HuH-7.5 (cell line): ENCODE measurements at regions not wholly inside any gene's neighbourhood (a gene's known extent, or its start where the extent isn't known, plus 50 kb on each side); places are given as distances from the start of the nearest gene placed in this dataset.

Source experiments
- DNase-seq: peaks from one replicate; pipeline ENCODE4 v3.0.0; 2011; ENCODE audit warnings: low spot score

GRCh38 chr4:178412455-178412854 is 970.2 kb upstream of the AGA start:
- DNase-seq = no peak

DNA sequence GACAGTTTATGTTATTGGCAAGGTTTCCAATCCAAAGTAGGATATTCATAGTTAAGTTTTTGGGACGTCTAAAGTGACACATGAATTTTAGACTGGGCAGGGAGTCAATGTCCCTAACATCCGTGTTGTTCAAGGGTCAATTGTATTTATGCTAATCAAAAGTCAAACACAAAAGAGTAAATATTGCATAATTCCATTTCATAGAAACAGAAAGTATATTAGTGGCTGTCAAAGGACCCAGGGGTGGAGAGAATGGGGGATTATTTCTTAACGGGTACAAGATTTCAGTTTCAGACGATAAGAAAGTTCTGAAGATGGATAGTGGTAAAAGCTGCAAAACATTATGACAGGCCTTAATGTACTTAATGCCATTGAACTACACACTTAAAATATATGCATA is 971.8 kb upstream of the AGA start:
- no peak for DNase-seq

DNA sequence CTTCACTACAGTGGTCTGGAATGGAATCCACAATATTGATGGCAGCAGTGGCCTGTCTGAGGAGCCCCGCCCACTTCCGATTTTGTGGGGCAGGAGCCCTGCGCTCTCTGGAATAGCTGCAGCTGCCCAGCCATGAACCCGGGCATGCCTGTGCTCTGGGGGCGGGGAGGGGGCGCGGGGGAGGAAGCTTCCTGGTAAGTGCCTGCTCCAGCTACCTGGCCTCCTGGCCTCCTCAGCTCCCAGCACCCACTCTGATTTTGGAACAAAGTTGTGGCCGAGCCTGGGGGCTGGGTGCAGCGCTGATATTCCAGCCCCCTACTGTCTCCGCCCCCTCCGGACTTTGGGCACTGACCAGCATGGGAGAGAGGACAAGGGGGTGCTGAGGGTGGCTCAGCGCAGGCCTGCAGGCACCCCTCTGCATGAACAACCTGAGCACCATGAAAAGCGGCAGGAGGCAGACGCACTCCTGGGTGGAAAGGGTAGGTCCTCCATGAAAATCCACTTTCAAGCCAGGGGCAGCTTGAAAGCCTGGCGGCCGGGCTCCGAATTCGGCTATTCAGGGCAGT is 972.7 kb upstream of the AGA start:
- DNase-seq = no peak

DNA sequence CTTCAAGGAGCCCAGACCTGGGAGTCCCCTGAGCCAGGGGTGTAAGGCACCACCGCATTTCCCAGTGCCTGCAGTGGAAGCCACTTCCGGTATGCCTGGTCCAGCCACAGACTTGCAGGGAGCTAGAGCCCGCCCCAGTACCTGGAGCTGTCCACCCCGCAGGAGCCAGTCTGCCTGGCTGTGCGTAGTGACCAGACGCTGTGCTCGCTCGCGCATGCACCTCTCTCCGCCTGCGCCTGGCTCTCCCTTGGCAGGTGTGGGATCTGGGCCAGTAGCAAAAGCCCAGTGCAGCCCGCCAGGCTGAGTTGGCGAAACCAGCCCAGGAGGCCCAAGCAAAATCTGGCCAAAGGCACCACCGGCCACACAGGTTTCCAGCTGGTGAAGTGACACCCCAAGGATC is 973.7 kb upstream of the AGA start:
- DNase-seq = no peak

DNA sequence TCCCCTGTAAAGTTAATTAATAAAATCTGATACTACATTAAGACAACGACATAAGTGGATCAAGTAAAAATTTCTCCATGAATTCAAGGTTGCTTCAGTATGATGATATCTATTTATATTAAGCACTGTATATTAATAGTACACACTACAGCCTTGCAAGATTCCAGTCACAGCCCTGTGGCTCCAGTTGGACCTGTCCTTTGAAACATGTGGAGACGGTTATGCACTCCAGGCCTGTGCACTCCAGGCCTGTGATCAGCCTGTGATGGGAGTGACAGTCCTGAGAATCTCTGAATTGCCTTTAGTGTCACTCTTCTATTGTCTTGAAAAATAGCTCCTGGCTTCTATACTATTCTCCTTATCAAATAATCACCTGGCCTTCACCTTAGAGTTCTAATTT is 981.1 kb upstream of the AGA start:
- DNase-seq = no peak

DNA sequence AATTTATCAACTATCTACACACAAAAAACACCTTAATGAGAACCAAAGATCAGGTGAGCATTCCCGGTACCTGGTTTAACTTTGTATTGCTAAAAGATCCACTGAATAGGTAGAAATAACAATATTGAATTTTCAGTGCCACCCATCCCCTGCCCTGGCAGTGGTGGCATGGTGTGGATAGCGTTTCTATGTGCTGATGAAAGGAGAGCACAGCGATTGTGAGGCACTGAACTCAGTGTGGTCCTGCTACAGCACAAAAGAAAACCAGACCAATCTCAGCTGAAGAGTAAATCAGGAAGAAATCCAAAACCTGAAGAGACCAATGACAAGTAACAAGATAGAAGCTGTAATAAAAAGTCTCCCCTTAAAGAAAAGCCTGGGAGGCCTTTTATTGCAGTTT is 984.6 kb upstream of the AGA start:
- DNase-seq = no peak

- DNase-seq = no peak
Measured at GRCh38 chr4:178427663-178428062, 985.4 kb upstream of the AGA start.

DNA sequence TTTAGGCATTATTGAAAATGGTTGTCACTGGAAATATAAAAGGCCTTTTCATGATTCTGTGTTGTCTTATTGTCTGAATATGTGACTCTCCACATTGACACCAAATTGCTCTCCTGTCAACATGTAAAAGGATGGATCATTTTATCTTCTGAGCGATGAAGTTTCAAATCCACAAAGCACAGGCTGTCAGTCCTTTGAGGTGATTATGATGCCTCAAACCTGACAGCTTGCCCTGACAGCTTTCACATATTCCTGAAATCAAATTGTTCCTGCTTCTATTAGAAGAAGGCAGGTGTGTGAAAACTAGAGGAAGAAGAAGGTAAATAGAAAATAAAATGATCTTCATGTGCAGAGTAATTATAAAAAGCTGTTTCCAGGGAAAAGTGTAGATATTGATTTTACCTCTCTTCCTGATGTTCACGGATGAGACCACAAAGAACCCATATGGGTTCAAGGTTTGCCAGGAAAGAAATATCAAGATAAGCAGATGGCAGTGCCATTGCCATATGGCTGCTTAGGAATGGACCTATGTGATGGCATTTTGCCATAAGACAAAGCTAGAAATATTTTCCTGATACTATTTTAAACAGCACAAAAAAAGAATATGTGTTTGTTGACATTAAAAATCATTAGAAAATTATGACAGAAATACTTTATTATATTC is 1006.3 kb upstream of the AGA start:
- DNase-seq = no peak

DNA sequence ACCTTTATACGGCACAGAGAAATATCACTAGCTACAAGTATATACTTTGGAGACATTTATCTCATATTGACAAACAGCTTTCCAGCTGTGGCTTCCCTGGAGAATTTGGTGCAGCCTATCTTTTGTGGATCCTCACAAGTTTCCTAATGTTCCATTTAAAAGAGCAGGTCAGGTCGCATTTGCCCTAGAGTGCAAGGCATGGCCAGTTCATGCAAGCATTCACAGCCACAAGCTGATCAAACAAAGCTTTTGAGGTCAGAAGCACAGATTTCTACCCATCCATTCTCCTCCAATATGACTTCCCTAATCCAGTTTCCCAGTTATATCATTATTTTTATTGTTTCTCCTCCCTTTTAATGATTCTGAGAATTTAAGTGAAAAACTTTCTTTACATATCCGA is 1008.4 kb upstream of the AGA start:
- DNase-seq = no peak

- no peak for DNase-seq
Measured at GRCh38 chr4:178453057-178453456, 1010.8 kb upstream of the AGA start.

DNA sequence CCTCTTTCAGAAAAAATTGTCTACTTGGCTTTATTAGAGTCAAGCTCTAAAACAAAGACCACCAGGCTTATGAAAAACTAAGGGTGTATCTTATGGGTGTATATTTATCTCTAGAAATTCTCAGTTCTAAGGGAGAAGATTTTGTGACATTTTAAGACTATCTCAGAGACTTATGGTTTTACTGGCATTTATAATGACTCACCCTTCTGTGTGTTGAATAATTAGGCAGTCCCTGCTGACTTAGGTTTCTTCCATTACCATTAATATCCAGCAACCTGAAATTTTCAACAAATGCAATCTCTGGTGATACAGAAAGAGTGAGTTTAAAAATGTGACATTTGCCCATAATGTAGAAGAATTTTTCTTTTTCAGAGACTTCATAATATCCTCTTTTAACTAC is 1015.0 kb upstream of the AGA start:
- DNase-seq = no peak

DNA sequence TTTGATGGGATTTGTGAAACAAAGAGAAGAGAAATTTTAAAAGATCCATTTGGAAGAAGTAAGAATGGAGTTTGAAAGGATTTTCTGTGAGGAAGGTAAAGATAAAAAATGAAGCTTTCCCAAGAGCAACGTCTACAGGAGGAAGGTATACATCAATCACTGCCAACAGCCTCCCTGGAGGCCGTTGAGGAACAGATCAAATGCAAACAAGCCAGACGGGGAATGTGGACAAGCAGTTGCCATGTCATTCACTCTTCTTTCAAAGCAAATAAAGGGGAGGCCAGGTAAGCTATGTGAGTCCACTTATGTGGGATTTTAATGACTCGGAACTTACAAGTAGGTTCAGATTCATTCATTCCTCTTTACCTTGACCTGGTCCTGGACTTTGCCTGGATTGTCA is 1020.5 kb upstream of the AGA start:
- DNase-seq = no peak

- DNase-seq = no peak
Measured at GRCh38 chr4:178463747-178464146, 1021.5 kb upstream of the AGA start.

GRCh38 chr4:178470996-178471784 is 1029.0 kb upstream of the AGA start:
- DNase-seq = no peak

- DNase-seq = no peak
Measured at GRCh38 chr4:178471994-178472393, 1029.8 kb upstream of the AGA start.

GRCh38 chr4:178480105-178480504 is 1037.9 kb upstream of the AGA start:
- DNase-seq = no peak

- DNase-seq = no peak
Measured at GRCh38 chr4:178480881-178481280, 1038.6 kb upstream of the AGA start.

- no peak for DNase-seq
Measured at GRCh38 chr4:178481564-178481963, 1039.3 kb upstream of the AGA start.

DNA sequence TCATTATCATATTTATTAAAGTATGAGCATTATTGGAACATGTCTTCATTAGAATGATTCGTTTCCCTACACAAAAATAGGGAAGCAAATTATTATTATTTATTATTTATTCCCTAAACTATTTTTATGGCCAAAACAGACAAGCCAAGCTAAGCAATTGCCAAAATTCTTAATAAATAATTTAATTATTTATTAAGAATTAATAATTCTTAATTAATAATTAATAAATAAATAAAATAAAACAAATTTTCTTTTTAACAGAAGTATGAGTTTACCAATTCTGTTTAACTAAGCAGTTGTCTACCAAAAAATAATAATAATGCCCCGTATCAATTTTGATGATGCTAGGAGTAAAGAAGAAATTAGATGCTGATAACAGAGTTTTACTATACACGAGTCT is 1080.8 kb upstream of the AGA start:
- no peak for DNase-seq

GRCh38 chr4:178535939-178536579 is 1093.8 kb upstream of the AGA start:
- DNase-seq = no peak

GRCh38 chr4:178553201-178553600 is 1111.0 kb upstream of the AGA start:
- DNase-seq = no peak

GRCh38 chr4:178554352-178554751 is 1112.1 kb upstream of the AGA start:
- DNase-seq = no peak

GRCh38 chr4:178556796-178557195 is 1114.6 kb upstream of the AGA start:
- no peak for DNase-seq
